OCI-LY3 (cell line): ENCODE measurements at regions not wholly inside any gene's neighbourhood (a gene's known extent, or its start where the extent isn't known, plus 50 kb on each side); places are given as distances from the start of the nearest gene placed in this dataset.

Source experiments
- CTCF ChIP-seq: fragments of 200-600, 300-600 bp; sonication (generic); IDR thresholded peaks from 2 replicates; pipeline ENCODE4 v1.5.1; 2014; ENCODE audit warnings: antibody characterized with exemption, low read length, low read depth
- EZH2phosphoT487 ChIP-seq: fragments of 200-600 bp; shearing (Covaris generic); IDR thresholded peaks from 2 replicates; pipeline ENCODE4 v1.6.1; 2018; ENCODE audit warnings: antibody characterized with exemption, mixed run types, low read depth

GRCh38 chr21:27648560-27648959, 681.7 kb upstream of the ADAMTS5 start:
- TF ChIP-seq CTCF (no peak), EZH2phosphoT487 (no peak)
